Panc1 (cell line): ENCODE measurements at regions not wholly inside any gene's neighbourhood (a gene's known extent, or its start where the extent isn't known, plus 50 kb on each side); places are given as distances from the start of the nearest gene placed in this dataset.
"Not testable (repeated sequence)": the region's sequence is repeated elsewhere in the genome, so short reads cannot be mapped to it uniquely, and the experiment has no call there.

Source experiments
- POLR2AphosphoS5 ChIP-seq: IDR thresholded peaks from 2 replicates; pipeline ENCODE4 v1.6.1; 2012; ENCODE audit warnings: mild to moderate bottlenecking, low read depth, low read length, moderate library complexity
- SIN3A ChIP-seq: IDR thresholded peaks from 2 replicates; pipeline ENCODE4 v1.6.1; 2012; ENCODE audit warnings: low read depth, mild to moderate bottlenecking, low read length, moderate library complexity, borderline replicate concordance; ENCODE audit not compliant: insufficient read depth
- TCF7L2 ChIP-seq: IDR thresholded peaks from 2 replicates; pipeline ENCODE4 v1.6.1; 2011; ENCODE audit warnings: mild to moderate bottlenecking, low read depth, low read length, inconsistent platforms
- TF ChIP-seq, protein P1 (sequence below): fragments of 450-650 bp; IDR thresholded peaks from 2 replicates; pipeline ENCODE4 v1.5.1; 2017; ENCODE audit warnings: mild to moderate bottlenecking
- TF ChIP-seq, protein P2 (sequence below), 2 experiments: IDR thresholded peaks; 2 replicates each; pipeline ENCODE4 v1.6.1; 2011 to 2012; ENCODE audit warnings: low read depth in 2 of 2, control low read depth in 1 of 2, low read length in 1 of 2, mild to moderate bottlenecking in 1 of 2, moderate library complexity in 1 of 2; ENCODE audit not compliant: insufficient read depth in 1 of 2

- TF ChIP-seq, protein P1, sequence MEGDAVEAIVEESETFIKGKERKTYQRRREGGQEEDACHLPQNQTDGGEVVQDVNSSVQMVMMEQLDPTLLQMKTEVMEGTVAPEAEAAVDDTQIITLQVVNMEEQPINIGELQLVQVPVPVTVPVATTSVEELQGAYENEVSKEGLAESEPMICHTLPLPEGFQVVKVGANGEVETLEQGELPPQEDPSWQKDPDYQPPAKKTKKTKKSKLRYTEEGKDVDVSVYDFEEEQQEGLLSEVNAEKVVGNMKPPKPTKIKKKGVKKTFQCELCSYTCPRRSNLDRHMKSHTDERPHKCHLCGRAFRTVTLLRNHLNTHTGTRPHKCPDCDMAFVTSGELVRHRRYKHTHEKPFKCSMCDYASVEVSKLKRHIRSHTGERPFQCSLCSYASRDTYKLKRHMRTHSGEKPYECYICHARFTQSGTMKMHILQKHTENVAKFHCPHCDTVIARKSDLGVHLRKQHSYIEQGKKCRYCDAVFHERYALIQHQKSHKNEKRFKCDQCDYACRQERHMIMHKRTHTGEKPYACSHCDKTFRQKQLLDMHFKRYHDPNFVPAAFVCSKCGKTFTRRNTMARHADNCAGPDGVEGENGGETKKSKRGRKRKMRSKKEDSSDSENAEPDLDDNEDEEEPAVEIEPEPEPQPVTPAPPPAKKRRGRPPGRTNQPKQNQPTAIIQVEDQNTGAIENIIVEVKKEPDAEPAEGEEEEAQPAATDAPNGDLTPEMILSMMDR, result not testable (repeated sequence)
- TF ChIP-seq POLR2AphosphoS5, TCF7L2, SIN3A: not testable (repeated sequence)
- TF ChIP-seq, protein P2, sequence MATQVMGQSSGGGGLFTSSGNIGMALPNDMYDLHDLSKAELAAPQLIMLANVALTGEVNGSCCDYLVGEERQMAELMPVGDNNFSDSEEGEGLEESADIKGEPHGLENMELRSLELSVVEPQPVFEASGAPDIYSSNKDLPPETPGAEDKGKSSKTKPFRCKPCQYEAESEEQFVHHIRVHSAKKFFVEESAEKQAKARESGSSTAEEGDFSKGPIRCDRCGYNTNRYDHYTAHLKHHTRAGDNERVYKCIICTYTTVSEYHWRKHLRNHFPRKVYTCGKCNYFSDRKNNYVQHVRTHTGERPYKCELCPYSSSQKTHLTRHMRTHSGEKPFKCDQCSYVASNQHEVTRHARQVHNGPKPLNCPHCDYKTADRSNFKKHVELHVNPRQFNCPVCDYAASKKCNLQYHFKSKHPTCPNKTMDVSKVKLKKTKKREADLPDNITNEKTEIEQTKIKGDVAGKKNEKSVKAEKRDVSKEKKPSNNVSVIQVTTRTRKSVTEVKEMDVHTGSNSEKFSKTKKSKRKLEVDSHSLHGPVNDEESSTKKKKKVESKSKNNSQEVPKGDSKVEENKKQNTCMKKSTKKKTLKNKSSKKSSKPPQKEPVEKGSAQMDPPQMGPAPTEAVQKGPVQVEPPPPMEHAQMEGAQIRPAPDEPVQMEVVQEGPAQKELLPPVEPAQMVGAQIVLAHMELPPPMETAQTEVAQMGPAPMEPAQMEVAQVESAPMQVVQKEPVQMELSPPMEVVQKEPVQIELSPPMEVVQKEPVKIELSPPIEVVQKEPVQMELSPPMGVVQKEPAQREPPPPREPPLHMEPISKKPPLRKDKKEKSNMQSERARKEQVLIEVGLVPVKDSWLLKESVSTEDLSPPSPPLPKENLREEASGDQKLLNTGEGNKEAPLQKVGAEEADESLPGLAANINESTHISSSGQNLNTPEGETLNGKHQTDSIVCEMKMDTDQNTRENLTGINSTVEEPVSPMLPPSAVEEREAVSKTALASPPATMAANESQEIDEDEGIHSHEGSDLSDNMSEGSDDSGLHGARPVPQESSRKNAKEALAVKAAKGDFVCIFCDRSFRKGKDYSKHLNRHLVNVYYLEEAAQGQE (IDR thresholded peaks at IDR 0.05; ENCODE audit: insufficient read depth in 1 of 2, low read depth in 2 of 2, low read length in 1 of 2), result not testable (repeated sequence)
These were observed 183.5 kb downstream of the KLRB1 start for GRCh38 chr12:9424175-9424740.
